Keratinocyte (primary cell): ENCODE measurements at regions not wholly inside any gene's neighbourhood (a gene's known extent, or its start where the extent isn't known, plus 50 kb on each side); places are given as distances from the start of the nearest gene placed in this dataset.

Source experiments
- DNase-seq: peaks from one replicate; pipeline ENCODE4 v3.0.0-alpha.2; 2011; ENCODE audit warnings: low read depth, missing footprints, low spot score
- FAIRE-seq: peaks from 2 replicates; lab custom pipeline; 2011; peaks lifted over from hg19 to GRCh38; lab: Jason Lieb, UNC
- H2AFZ ChIP-seq: 2 replicates; pipeline ENCODE4 v1.6.0; 2012; ENCODE audit warnings: low read length, control low read depth, inconsistent platforms; ENCODE audit not compliant: control insufficient read depth
- H3K27ac ChIP-seq: 2 replicates; pipeline ENCODE4 v1.5.1; 2011; ENCODE audit warnings: low read length; ENCODE audit not compliant: control insufficient read depth, insufficient read depth
- H3K27me3 ChIP-seq: 3 replicates; pipeline ENCODE4 v1.6.0; 2011; ENCODE audit warnings: low read length; ENCODE audit not compliant: control insufficient read depth, insufficient read depth; ENCODE audit errors: extremely low read depth
- H3K36me3 ChIP-seq, 2 experiments: 2 replicates in 1 of 2; 3 replicates in 1 of 2; pipeline ENCODE4 v1.5.1; 2011; ENCODE audit warnings: low read length in 2 of 2, mild to moderate bottlenecking in 1 of 2; ENCODE audit not compliant: control insufficient read depth in 2 of 2, insufficient read depth in 2 of 2; ENCODE audit errors: extremely low read depth in 1 of 2
- H3K4me1 ChIP-seq: 3 replicates; pipeline ENCODE4 v1.5.1; 2011; ENCODE audit warnings: low read length; ENCODE audit not compliant: control insufficient read depth, insufficient read depth; ENCODE audit errors: extremely low read depth
- H3K4me2 ChIP-seq: 3 replicates; pipeline ENCODE4 v1.6.0; 2011; ENCODE audit warnings: low read depth, low read length; ENCODE audit not compliant: control insufficient read depth, insufficient read depth; ENCODE audit errors: extremely low read depth
- H3K4me3 ChIP-seq, 3 experiments: fragments of 200-600 bp in 1 of 3; sonication (generic) in 1 of 3; 2 replicates in 2 of 3; 3 replicates in 1 of 3; pipeline ENCODE4 v1.5.1; 2011 to 2016; ENCODE audit warnings: low read length in 3 of 3, mild to moderate bottlenecking in 3 of 3, control low read depth in 2 of 3, inconsistent platforms in 1 of 3, low read depth in 1 of 3, mixed read lengths in 1 of 3, mixed run types in 1 of 3, moderate library complexity in 1 of 3; ENCODE audit not compliant: control insufficient read depth in 2 of 3, insufficient read depth in 2 of 3; ENCODE audit errors: extremely low read depth in 1 of 3
- H3K79me2 ChIP-seq: 2 replicates; pipeline ENCODE4 v1.6.0; 2012; ENCODE audit warnings: low read length; ENCODE audit not compliant: control insufficient read depth, insufficient read depth
- H3K9ac ChIP-seq: 3 replicates; pipeline ENCODE4 v1.6.0; 2011; ENCODE audit warnings: low read length; ENCODE audit not compliant: control insufficient read depth, insufficient read depth; ENCODE audit errors: extremely low read depth
- H3K9me1 ChIP-seq: 3 replicates; pipeline ENCODE4 v1.6.0; 2011; ENCODE audit warnings: low read length; ENCODE audit not compliant: control insufficient read depth, insufficient read depth; ENCODE audit errors: extremely low read depth
- H3K9me3 ChIP-seq: 2 replicates; pipeline ENCODE4 v1.5.1; 2012; ENCODE audit warnings: low read depth, low read length; ENCODE audit not compliant: control insufficient read depth
- H4K20me1 ChIP-seq: 3 replicates; pipeline ENCODE4 v1.6.0; 2011; ENCODE audit warnings: low read length; ENCODE audit not compliant: control insufficient read depth, insufficient read depth; ENCODE audit errors: extremely low read depth
- EZH2 ChIP-seq: IDR thresholded peaks from one replicate; pipeline ENCODE4 v1.6.1; 2012; ENCODE audit warnings: inconsistent platforms, mild to moderate bottlenecking, low read length, moderate library complexity
- dilution Hi-C: fragments of 300-500 bp; cut with MboI; formaldehyde crosslinking; loops from one replicate; pipeline ENCODE4 v1.7.0; 2020; ENCODE audit warnings: low sequenced_read_pairs; ENCODE audit not compliant: extremely low pct_ligation_motif_present
- TF ChIP-seq, protein P1 (sequence below), 3 experiments: IDR thresholded peaks in 1 of 3; conservative IDR thresholded peaks in 1 of 3; optimal IDR thresholded peaks in 1 of 3; 2 replicates in 2 of 3; 3 replicates in 1 of 3; pipeline versions ENCODE3 to v1.5.1; 2011; ENCODE audit warnings: low read length in 3 of 3, mild to moderate bottlenecking in 3 of 3, moderate library complexity in 2 of 3, control low read depth in 1 of 3, inconsistent platforms in 1 of 3; ENCODE audit not compliant: insufficient read depth in 2 of 3; ENCODE audit errors: extremely low read depth in 1 of 3

- Histone ChIP-seq H3K4me3 (no peak overlapping the region), H3K79me2 (no peaks in the 10 kb centered on the region), H4K20me1 (no peaks in the 10 kb centered on the region), H3K9ac (no peak overlapping the region), H3K9me3 (no peaks in the 10 kb centered on the region), H3K27ac (no peak overlapping the region), H3K4me2 (no peak overlapping the region), H3K36me3 (no peaks in the 10 kb centered on the region), H3K9me1 (no peaks in the 10 kb centered on the region), H3K4me1 (no peaks in the 10 kb centered on the region), H3K27me3 (no peaks in the 10 kb centered on the region), H2AFZ (no peak overlapping the region)
- no peak for DNase-seq
- no peak for FAIRE-seq
- TF ChIP-seq, protein P1, sequence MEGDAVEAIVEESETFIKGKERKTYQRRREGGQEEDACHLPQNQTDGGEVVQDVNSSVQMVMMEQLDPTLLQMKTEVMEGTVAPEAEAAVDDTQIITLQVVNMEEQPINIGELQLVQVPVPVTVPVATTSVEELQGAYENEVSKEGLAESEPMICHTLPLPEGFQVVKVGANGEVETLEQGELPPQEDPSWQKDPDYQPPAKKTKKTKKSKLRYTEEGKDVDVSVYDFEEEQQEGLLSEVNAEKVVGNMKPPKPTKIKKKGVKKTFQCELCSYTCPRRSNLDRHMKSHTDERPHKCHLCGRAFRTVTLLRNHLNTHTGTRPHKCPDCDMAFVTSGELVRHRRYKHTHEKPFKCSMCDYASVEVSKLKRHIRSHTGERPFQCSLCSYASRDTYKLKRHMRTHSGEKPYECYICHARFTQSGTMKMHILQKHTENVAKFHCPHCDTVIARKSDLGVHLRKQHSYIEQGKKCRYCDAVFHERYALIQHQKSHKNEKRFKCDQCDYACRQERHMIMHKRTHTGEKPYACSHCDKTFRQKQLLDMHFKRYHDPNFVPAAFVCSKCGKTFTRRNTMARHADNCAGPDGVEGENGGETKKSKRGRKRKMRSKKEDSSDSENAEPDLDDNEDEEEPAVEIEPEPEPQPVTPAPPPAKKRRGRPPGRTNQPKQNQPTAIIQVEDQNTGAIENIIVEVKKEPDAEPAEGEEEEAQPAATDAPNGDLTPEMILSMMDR (optimal IDR thresholded peaks at IDR 0.05 in 1 of 3, IDR thresholded peaks at IDR 0.05 in 1 of 3, conservative IDR thresholded peaks at IDR 0.05 in 1 of 3; ENCODE audit: extremely low read depth in 1 of 3, insufficient read depth in 2 of 3, low read length in 3 of 3): no peak
- no peak for TF ChIP-seq EZH2
- dilution Hi-C loops: no loop called here
Measured at GRCh38 chr9:88064554-88064953, 73.7 kb downstream of the SPATA31C2 start.

DNA sequence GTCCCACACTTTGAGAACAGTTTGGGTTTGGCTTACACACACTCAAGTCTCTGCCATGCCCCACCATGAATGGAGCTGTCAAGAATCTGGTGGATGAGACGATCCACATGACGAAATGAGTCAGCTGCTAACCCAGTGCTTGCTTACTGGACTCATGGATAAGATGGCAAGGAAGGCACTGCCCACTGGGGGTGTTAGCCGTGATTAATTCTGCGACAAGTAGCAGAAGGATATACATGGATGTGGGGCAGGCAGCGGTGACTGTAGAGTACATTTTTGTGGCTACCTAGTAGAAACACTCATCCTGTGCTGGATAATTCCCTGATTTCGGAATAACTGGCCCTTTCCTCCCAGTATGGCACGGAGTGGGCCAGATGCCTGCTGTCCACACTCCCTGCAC lies 77.5 kb downstream of the SPATA31C2 start:
- Histone ChIP-seq H3K36me3 (no peaks in the 10 kb centered on the region), H3K4me2 (no peak overlapping the region), H3K4me1 (no peaks in the 10 kb centered on the region), H2AFZ (no peak overlapping the region), H3K9ac (no peak overlapping the region), H3K27me3 (no peaks in the 10 kb centered on the region), H3K9me1 (no peaks in the 10 kb centered on the region), H3K4me3 (no peak overlapping the region), H3K27ac (no peak overlapping the region), H3K79me2 (no peaks in the 10 kb centered on the region), H3K9me3 (no peaks in the 10 kb centered on the region), H4K20me1 (no peaks in the 10 kb centered on the region)
- no peak for FAIRE-seq
- dilution Hi-C loops: no loop called here
- DNase-seq: no peak
- TF ChIP-seq, protein P1 (optimal IDR thresholded peaks at IDR 0.05 in 1 of 3, IDR thresholded peaks at IDR 0.05 in 1 of 3, conservative IDR thresholded peaks at IDR 0.05 in 1 of 3; ENCODE audit: extremely low read depth in 1 of 3, insufficient read depth in 2 of 3, low read length in 3 of 3): no peak
- no peak for TF ChIP-seq EZH2
